Heart left ventricle (tissue), 16 donors: ENCODE measurements at regions not wholly inside any gene's neighbourhood (a gene's known extent, or its start where the extent isn't known, plus 50 kb on each side); places are given as distances from the start of the nearest gene placed in this dataset.

Source experiments
- ATAC-seq, 4 donors: fragments of 200-7000 bp; cut with Tn5 transposase; one replicate each; pipeline ENCODE4 v1.9.1; 2020 to 2022; ENCODE audit warnings: moderate library complexity in 4 of 4, mild to moderate bottlenecking in 3 of 4, moderate number of reproducible peaks in 1 of 4
- DNase-seq, 5 donors: peaks; one replicate each; pipeline ENCODE4 v3.0.0-alpha.2; 2020
- H3K27ac ChIP-seq, 12 donors: fragments of 200-600 bp; sonication (generic) in 4 of 12; one replicate each; pipeline versions ENCODE4 v1.5.0 to v1.8.0; 2016 to 2022; ENCODE audit warnings: mild to moderate bottlenecking in 2 of 12
- H3K27me3 ChIP-seq, 9 donors: fragments of 200-600 bp; sonication (generic) in 2 of 9; one replicate each; pipeline versions ENCODE4 v1.5.1 to v1.8.0; 2016 to 2022; ENCODE audit warnings: mild to moderate bottlenecking in 3 of 9
- H3K36me3 ChIP-seq, 9 donors: fragments of 200-600 bp; sonication (generic) in 2 of 9; one replicate each; pipeline versions ENCODE4 v1.5.0 to v1.8.0; 2018 to 2022; ENCODE audit warnings: mild to moderate bottlenecking in 2 of 9
- H3K4me1 ChIP-seq, 12 donors: fragments of 200-600 bp; sonication (generic) in 4 of 12; one replicate each; pipeline versions ENCODE4 v1.5.0 to v1.8.0; 2016 to 2022; ENCODE audit warnings: mild to moderate bottlenecking in 3 of 12
- H3K4me3 ChIP-seq, 12 donors: fragments of 200-600 bp; sonication (generic) in 4 of 12; one replicate each; pipeline versions ENCODE4 v1.5.0 to v1.8.0; 2017 to 2022; ENCODE audit warnings: mild to moderate bottlenecking in 9 of 12, moderate library complexity in 4 of 12
- H3K9me3 ChIP-seq, 12 donors: fragments of 200-600 bp; sonication (generic) in 4 of 12; one replicate each; pipeline versions ENCODE4 v1.5.0 to v1.8.0; 2016 to 2022; ENCODE audit warnings: mild to moderate bottlenecking in 1 of 12
- CTCF ChIP-seq, 12 donors: fragments of 200-600 bp; sonication (generic) in 4 of 12; IDR thresholded peaks; one replicate each; pipeline versions ENCODE4 v1.5.0 to v1.8.0; 2018 to 2022; ENCODE audit warnings: antibody characterized with exemption in 12 of 12, mild to moderate bottlenecking in 5 of 12
- POLR2A ChIP-seq, 2 donors: fragments of 450-650 bp; IDR thresholded peaks; one replicate each; pipeline ENCODE4 v1.6.1; 2017; ENCODE audit warnings: antibody characterized with exemption in 2 of 2, mild to moderate bottlenecking in 2 of 2, moderate library complexity in 2 of 2
- WGBS, 4 donors: extraction: QIAGEN DNeasy Blood & Tissue Kit in 2 of 4; methylation state at CpG; one replicate each; pipeline versions ENCODE4 v1.1.5 to v1.1.7; 2013 to 2018; 5-methylcytosine and 5-hydroxymethylcytosine counted together
- intact Hi-C, 10 donors: fragments of 100-400 bp; cut with DNase I; formaldehyde crosslinking; loops; one replicate each; pipeline versions ENCODE4 v1.11.1 to v1.14.2; 2022
- donor health status: ischemic (EF 13 %, LVEDD 7.1; RV severe dilation, severe dysfunction).
- donor health status: healthy with polysubstance abuse.
- donor health status: DM: no; HTN: yes; CAD: no.
- donor health status: DM: no; HTN: no; CAD: no.
- donor health status: ischemic (EF 25% LVEDD 6.9; RV normal size, moderate dysfunction).
- donor health status: ischemic (EF 25% LVEDD 5.7; RV mildly dilated, moderate dysfunction).
- donor health status: healthy.
- donor health status: DM: yes; HTN: yes; CAD: no.
- donor health status: ischemic (EF 35%, LVEDD 5.7; RV mildly dilated, moderate dysfunction).
- donor health status: nonischemic (EF 11% LVEDD 7.7; RV severe dilation, severe dysfunction).
- donor health status: DM: yes; HTN: yes; CAD: no.
- donor health status: PGD.
- donor health status: ischemic (EF 29% LVEDD 5.4; RV normal size, mild dysfunction).
- donor health status: nonischemic (EF 23%, LVEDD 6.1; RV moderate dilation, normal function).

GRCh38 chr4:125481334-125482045 lies 166.7 kb downstream of the FAT4 start:
- intact Hi-C loops, result loop anchor here in 2 of 10 donors (5.0 kb wide), 2 partner anchors 164 to 169 kb away; partner anchors contain the start of gene FAT4 (in 1 of the 2)
- Histone ChIP-seq H3K27me3 (no peaks in the 10 kb centered on the region), H3K9me3 (no peaks in the 10 kb centered on the region), H3K4me1 (no peaks in the 10 kb centered on the region), H3K36me3 (peaks cover 0 to 84% (median 12%) of the 10 kb centered on the region in 9 donors), H3K27ac (no peak overlapping the region), H3K4me3 (no peak overlapping the region)
- ATAC-seq (no peak), DNase-seq (no peak)
- WGBS, 4 donors, result 77 to 84% (median 81%) methylated on average over 9 of the region's 9 CpGs
- TF ChIP-seq CTCF (IDR thresholded peaks at IDR 0.05) (no peak), POLR2A (IDR thresholded peaks at IDR 0.05) (no peak)

DNA sequence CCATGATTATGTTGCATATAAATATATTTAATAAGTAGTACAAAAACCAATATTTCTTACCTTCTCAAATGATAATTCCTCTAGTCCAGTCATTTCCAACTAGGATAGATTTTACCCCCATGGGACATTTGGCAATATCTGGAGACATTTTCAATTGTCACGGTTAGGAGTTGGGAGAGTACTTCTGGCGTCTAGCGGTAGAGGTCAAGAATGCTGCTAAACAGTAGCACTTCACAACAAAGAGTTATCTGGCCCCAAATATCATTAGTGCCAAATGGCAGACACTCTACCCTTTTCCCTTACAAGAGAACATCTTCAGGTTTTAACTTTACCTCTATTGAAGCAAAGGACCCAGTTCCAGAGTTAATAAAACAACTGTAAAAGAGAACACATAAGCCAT lies 168.1 kb downstream of the FAT4 start:
- Histone ChIP-seq H3K27ac (no peak overlapping the region), H3K27me3 (no peaks in the 10 kb centered on the region), H3K4me3 (no peak overlapping the region), H3K9me3 (no peaks in the 10 kb centered on the region), H3K4me1 (no peaks in the 10 kb centered on the region), H3K36me3 (peaks cover 0 to 84% (median 12%) of the 10 kb centered on the region in 9 donors)
- no peak for TF ChIP-seq POLR2A (IDR thresholded peaks at IDR 0.05)
- TF ChIP-seq CTCF (IDR thresholded peaks at IDR 0.05), result peak in 1 of 12 donors; percentile 8
- WGBS, 4 donors, result 74 to 94% (median 90%) methylated on average over 3 of the region's 3 CpGs
- ATAC-seq, result no peak
- no peak for DNase-seq
- intact Hi-C loops, result loop anchor here in 2 of 10 donors (5.0 kb wide), 2 partner anchors 166 to 171 kb away; partner anchors contain the start of gene FAT4 (in 1 of the 2)

DNA sequence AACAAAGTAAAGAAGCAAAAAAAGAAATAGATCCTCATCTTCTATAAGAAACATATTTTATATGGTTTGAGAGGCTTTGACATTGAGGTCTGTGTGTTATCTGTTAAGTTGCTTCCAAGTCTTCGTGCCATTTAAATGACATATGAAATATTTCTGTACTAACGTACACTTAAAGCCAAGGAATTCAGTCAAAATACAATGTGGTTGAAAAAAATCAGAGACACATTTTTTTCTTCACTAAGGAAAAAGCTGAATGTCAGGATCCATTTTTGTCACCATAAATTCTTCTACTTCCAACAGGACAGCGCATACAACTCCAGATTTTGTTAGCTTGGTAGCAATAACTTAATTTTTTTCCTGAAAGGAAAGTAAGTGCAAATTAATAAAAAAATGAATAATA lies 168.5 kb downstream of the FAT4 start:
- no peak overlapping the region for H3K4me3 ChIP-seq
- no peaks in the 10 kb centered on the region for H3K4me1 ChIP-seq
- ATAC-seq (no peak), DNase-seq (no peak)
- 78 to 87% (median 82%) methylated on average over 3 of the region's 3 CpGs for WGBS, 4 donors
- H3K27me3 ChIP-seq, result no peaks in the 10 kb centered on the region
- intact Hi-C loops, result loop anchor here in 2 of 10 donors (5.0 kb wide), 2 partner anchors 166 to 171 kb away; partner anchors contain the start of gene FAT4 (in 1 of the 2)
- no peak overlapping the region for H3K27ac ChIP-seq
- no peaks in the 10 kb centered on the region for H3K9me3 ChIP-seq
- no peak for TF ChIP-seq CTCF (IDR thresholded peaks at IDR 0.05)
- H3K36me3 ChIP-seq, result peaks cover 0 to 84% (median 12%) of the 10 kb centered on the region in 9 donors

DNA sequence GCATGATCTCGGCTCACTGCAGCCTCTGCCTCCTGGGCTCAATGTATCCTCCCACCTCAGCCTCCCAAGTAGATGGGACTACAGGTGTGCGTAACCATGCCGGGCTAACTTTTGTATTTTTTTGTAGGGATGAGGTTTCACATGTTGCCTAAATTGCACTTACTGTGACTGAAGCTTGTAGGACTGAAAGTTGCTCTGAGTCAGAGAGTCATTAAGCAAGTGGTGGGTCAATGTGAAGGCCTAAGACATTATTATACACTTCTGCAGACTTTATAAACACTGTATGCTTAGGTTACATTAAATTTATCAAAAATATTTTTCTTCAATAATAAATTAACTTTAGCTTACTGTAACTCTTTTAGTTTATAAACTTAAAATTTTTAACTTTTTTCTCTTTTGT lies 170.2 kb downstream of the FAT4 start:
- no peak for DNase-seq
- Histone ChIP-seq H3K27me3 (no peaks in the 10 kb centered on the region), H3K27ac (no peak overlapping the region), H3K36me3 (peaks cover 0 to 82% (median 13%) of the 10 kb centered on the region in 9 donors), H3K9me3 (no peaks in the 10 kb centered on the region), H3K4me1 (no peaks in the 10 kb centered on the region), H3K4me3 (no peak overlapping the region)
- TF ChIP-seq POLR2A (IDR thresholded peaks at IDR 0.05) (no peak), CTCF (IDR thresholded peaks at IDR 0.05) (no peak)
- WGBS, 4 donors, result 96 to 100% (median 99%) methylated on average over 3 of the region's 3 CpGs
- intact Hi-C loops, result loop anchor here in 2 of 10 donors (5.0 kb wide), 2 partner anchors 168 to 173 kb away; partner anchors contain the start of gene FAT4 (in 1 of the 2)
- ATAC-seq, result no peak
